Neuronal stem cell (in vitro differentiated cells): ENCODE measurements at regions not wholly inside any gene's neighbourhood (a gene's known extent, or its start where the extent isn't known, plus 50 kb on each side); places are given as distances from the start of the nearest gene placed in this dataset.
"Not testable (repeated sequence)": the region's sequence is repeated elsewhere in the genome, so short reads cannot be mapped to it uniquely, and the experiment has no call there.

Experiments
- DNase-seq: peaks from one replicate; pipeline ENCODE4 v3.0.0-alpha.2; 2013; ENCODE audit warnings: low spot score
- H2AFZ ChIP-seq: one replicate; pipeline ENCODE4 v1.6.1; 2013; ENCODE audit warnings: mild to moderate bottlenecking, low read length, inconsistent platforms
- H2AK5ac ChIP-seq: 2 replicates; pipeline ENCODE4 v1.6.1; 2013; ENCODE audit warnings: low read depth, mild to moderate bottlenecking, inconsistent platforms, low read length, moderate library complexity, mixed read lengths
- H2BK120ac ChIP-seq: 2 replicates; pipeline ENCODE4 v1.6.1; 2013; ENCODE audit warnings: low read depth, mild to moderate bottlenecking, inconsistent platforms, low read length, moderate library complexity, mixed read lengths
- H2BK12ac ChIP-seq: one replicate; pipeline ENCODE4 v1.6.1; 2013; ENCODE audit warnings: low read length, inconsistent platforms
- H2BK15ac ChIP-seq: 2 replicates; pipeline ENCODE4 v1.6.1; 2013; ENCODE audit warnings: mild to moderate bottlenecking, low read length, inconsistent platforms, mixed read lengths
- H2BK5ac ChIP-seq: one replicate; pipeline ENCODE4 v1.6.1; 2013; ENCODE audit warnings: inconsistent platforms, mild to moderate bottlenecking, low read length, moderate library complexity
- H3K14ac ChIP-seq: one replicate; pipeline ENCODE4 v1.6.1; 2013; ENCODE audit warnings: low read length, inconsistent platforms
- H3K18ac ChIP-seq: 2 replicates; pipeline ENCODE4 v1.6.1; 2013; ENCODE audit warnings: low read length, inconsistent platforms
- H3K23ac ChIP-seq: 2 replicates; pipeline ENCODE4 v1.6.1; 2013; ENCODE audit warnings: low read depth, mild to moderate bottlenecking, mixed read lengths, low read length, inconsistent platforms; ENCODE audit not compliant: poor library complexity
- H3K27ac ChIP-seq: replicated peaks from 3 replicates; pipeline ENCODE4 v1.5.1; 2013; ENCODE audit warnings: low read length, inconsistent platforms
- H3K27me3 ChIP-seq, 3 experiments: 2 replicates each; pipeline ENCODE4 v1.6.1; 2013; ENCODE audit warnings: low read length in 3 of 3, mild to moderate bottlenecking in 2 of 3, inconsistent platforms in 1 of 3, low read depth in 1 of 3, mixed read lengths in 1 of 3, moderate library complexity in 1 of 3; ENCODE audit not compliant: control insufficient read depth in 3 of 3, insufficient read depth in 3 of 3
- H3K36me3 ChIP-seq, 2 donors: replicated peaks in 1 of 2; 2 replicates each; pipeline ENCODE4 v1.6.1; 2013; ENCODE audit warnings: low read length in 2 of 2; ENCODE audit not compliant: control insufficient read depth in 2 of 2, insufficient read depth in 2 of 2
- H3K4ac ChIP-seq: 2 replicates; pipeline ENCODE4 v1.6.1; 2013; ENCODE audit warnings: inconsistent platforms, mild to moderate bottlenecking, low read length, moderate library complexity
- H3K4me1 ChIP-seq, 2 donors: 1 replicate in 1 of 2; 2 replicates in 1 of 2; pipeline ENCODE4 v1.6.1; 2013; ENCODE audit warnings: low read length in 2 of 2, low read depth in 1 of 2; ENCODE audit not compliant: control insufficient read depth in 2 of 2, insufficient read depth in 1 of 2
- H3K4me2 ChIP-seq: one replicate; pipeline ENCODE4 v1.6.1; 2013; ENCODE audit warnings: mild to moderate bottlenecking, low read length, inconsistent platforms; ENCODE audit not compliant: insufficient read depth, poor library complexity, severe bottlenecking
- H3K4me3 ChIP-seq, 2 donors: 2 replicates each; pipeline ENCODE4 v1.5.1; 2013; ENCODE audit warnings: low read length in 2 of 2, mild to moderate bottlenecking in 2 of 2, inconsistent platforms in 1 of 2, moderate library complexity in 1 of 2
- H3K79me1 ChIP-seq: one replicate; pipeline ENCODE4 v1.6.1; 2013; ENCODE audit warnings: low read depth, mild to moderate bottlenecking, inconsistent platforms, low read length, moderate library complexity
- H3K9ac ChIP-seq: one replicate; pipeline ENCODE4 v1.6.1; 2013; ENCODE audit warnings: mild to moderate bottlenecking, low read depth, low read length, inconsistent platforms; ENCODE audit not compliant: poor library complexity
- H3K9me3 ChIP-seq, 2 donors: replicated peaks in 1 of 2; 2 replicates each; pipeline versions ENCODE3 to v1.6.1; 2013; ENCODE audit warnings: low read length in 2 of 2, mild to moderate bottlenecking in 2 of 2, inconsistent platforms in 1 of 2, low read depth in 1 of 2, mixed read lengths in 1 of 2, moderate library complexity in 1 of 2; ENCODE audit not compliant: control insufficient read depth in 2 of 2, insufficient read depth in 1 of 2
- H4K8ac ChIP-seq: one replicate; pipeline ENCODE4 v1.6.1; 2013; ENCODE audit warnings: low read depth, mild to moderate bottlenecking, inconsistent platforms, low read length, moderate library complexity
- H4K91ac ChIP-seq: one replicate; pipeline ENCODE4 v1.6.1; 2013; ENCODE audit warnings: low read length, low read depth, mild to moderate bottlenecking, inconsistent platforms; ENCODE audit not compliant: poor library complexity
- WGBS, 2 donors: extraction: QIAGEN DNeasy Blood & Tissue Kit; methylation state at CpG; one replicate each; pipeline ENCODE4 v1.1.7; 2013; ENCODE audit warnings: missing lambda C conversion rate in 2 of 2, mixed read lengths in 1 of 2; ENCODE audit not compliant: insufficient read length in 2 of 2, insufficient replicate concordance in 1 of 2; ENCODE audit errors: extremely low coverage in 2 of 2; 5-methylcytosine and 5-hydroxymethylcytosine counted together

GRCh38 chr3:78096488-78097255 lies 1056.8 kb downstream of the ROBO2 start:
- Histone ChIP-seq H3K4ac (no peak overlapping the region), H3K23ac (no peak overlapping the region)
- DNase-seq, result no peak

GRCh38 chr3:78098367-78098766 lies 1058.5 kb downstream of the ROBO2 start:
- H3K4ac ChIP-seq, result no peak overlapping the region
- H3K18ac ChIP-seq, result no peak overlapping the region
- H4K91ac ChIP-seq, result no peak overlapping the region
- WGBS, 2 donors, result no CpG with 5 or more reads among the region's 2 CpGs
- H3K27me3 ChIP-seq, result no peaks in the 10 kb centered on the region
- no peak overlapping the region for H3K23ac ChIP-seq
- no peak overlapping the region for H4K8ac ChIP-seq
- no peak overlapping the region for H2BK12ac ChIP-seq
- no peak overlapping the region for H3K9ac ChIP-seq
- H2AFZ ChIP-seq, result no peak overlapping the region
- H2BK120ac ChIP-seq, result no peak overlapping the region
- H3K27ac ChIP-seq, result no peak overlapping the region
- no peak overlapping the region for H3K4me2 ChIP-seq
- no peaks in the 10 kb centered on the region for H3K36me3 ChIP-seq
- H3K14ac ChIP-seq, result no peak overlapping the region
- H3K4me1 ChIP-seq, result peaks cover 0 to 1% of the 10 kb centered on the region in 2 donors
- H3K9me3 ChIP-seq, result no peaks in the 10 kb centered on the region
- H2BK15ac ChIP-seq, result no peak overlapping the region
- H3K4me3 ChIP-seq, result no peak overlapping the region
- no peak for DNase-seq
- H3K79me1 ChIP-seq, result no peaks in the 10 kb centered on the region
- no peak overlapping the region for H2BK5ac ChIP-seq
- H2AK5ac ChIP-seq, result no peak overlapping the region

More at GRCh38 chr3:78096488-78097255, 1056.8 kb downstream of the ROBO2 start:
- no peak overlapping the region for H2BK120ac ChIP-seq
- H2BK15ac ChIP-seq, result no peak overlapping the region
- H3K27me3 ChIP-seq, result no peaks in the 10 kb centered on the region
- H3K18ac ChIP-seq, result no peak overlapping the region
- no peaks in the 10 kb centered on the region for H3K36me3 ChIP-seq
- H3K9me3 ChIP-seq, result no peaks in the 10 kb centered on the region
- H4K91ac ChIP-seq, result no peak overlapping the region
- H3K9ac ChIP-seq, result no peak overlapping the region
- H2AK5ac ChIP-seq, result no peak overlapping the region
- no peak overlapping the region for H2BK5ac ChIP-seq
- no peak overlapping the region for H3K14ac ChIP-seq
- H3K79me1 ChIP-seq, result no peaks in the 10 kb centered on the region
- H2BK12ac ChIP-seq, result no peak overlapping the region
- H2AFZ ChIP-seq, result no peak overlapping the region
- H3K27ac ChIP-seq, result peak overlapping the region; percentile 31
- no peak overlapping the region for H4K8ac ChIP-seq
- H3K4me1 ChIP-seq, result peaks cover 0 to 1% of the 10 kb centered on the region in 2 donors
- no peak overlapping the region for H3K4me3 ChIP-seq
- no peak overlapping the region for H3K4me2 ChIP-seq

GRCh38 chr3:78101384-78101783 lies 1061.5 kb downstream of the ROBO2 start:
- Histone ChIP-seq H4K8ac (no peak overlapping the region), H3K18ac (no peak overlapping the region), H3K79me1 (no peaks in the 10 kb centered on the region), H3K4me2 (no peak overlapping the region), H3K36me3 (no peaks in the 10 kb centered on the region), H2AFZ (no peak overlapping the region), H2BK12ac (no peak overlapping the region), H3K4me3 (no peak overlapping the region), H3K27ac (no peak overlapping the region), H3K9me3 (no peaks in the 10 kb centered on the region), H4K91ac (no peak overlapping the region), H2BK15ac (no peak overlapping the region), H3K14ac (no peak overlapping the region), H2BK5ac (no peak overlapping the region), H3K4ac (no peak overlapping the region), H3K23ac (no peak overlapping the region), H2BK120ac (no peak overlapping the region), H3K9ac (no peak overlapping the region), H3K4me1 (peaks cover 0 to 1% of the 10 kb centered on the region in 2 donors), H2AK5ac (no peak overlapping the region), H3K27me3 (no peaks in the 10 kb centered on the region)
- WGBS, 2 donors, result no CpG with 5 or more reads among the region's 3 CpGs
- no peak for DNase-seq

GRCh38 chr3:78108269-78108961 lies 1068.5 kb downstream of the ROBO2 start:
- WGBS, 2 donors, result no CpG with 5 or more reads among the region's 31 CpGs
- not testable (repeated sequence) for H4K91ac ChIP-seq, H2BK120ac ChIP-seq, H2AK5ac ChIP-seq, H3K79me1 ChIP-seq, H3K9me3 ChIP-seq, H3K36me3 ChIP-seq, H3K4me3 ChIP-seq, H3K4ac ChIP-seq, H3K18ac ChIP-seq, H2BK5ac ChIP-seq, H3K4me2 ChIP-seq, H3K9ac ChIP-seq, H3K27ac ChIP-seq, H3K14ac ChIP-seq, H2BK12ac ChIP-seq, H2AFZ ChIP-seq, H4K8ac ChIP-seq, DNase-seq, H2BK15ac ChIP-seq, H3K4me1 ChIP-seq, H3K27me3 ChIP-seq, H3K23ac ChIP-seq
